RWPE2 (cell line): ENCODE measurements at regions not wholly inside any gene's neighbourhood (a gene's known extent, or its start where the extent isn't known, plus 50 kb on each side); places are given as distances from the start of the nearest gene placed in this dataset.
"Not testable (repeated sequence)": the region's sequence is repeated elsewhere in the genome, so short reads cannot be mapped to it uniquely, and the experiment has no call there.

Source experiments
- ATAC-seq: fragments of 200-7000 bp; cut with Tn5 transposase; 3 replicates; pipeline ENCODE4 v1.9.1; 2021; ENCODE audit warnings: low read depth
- DNase-seq: peaks from one replicate; pipeline ENCODE4 v3.0.0-alpha.2; 2020; ENCODE audit warnings: low spot score
- H3K27ac ChIP-seq: fragments of 450-650 bp; 2 replicates; pipeline ENCODE4 v1.5.1; 2017; ENCODE audit warnings: mild to moderate bottlenecking; ENCODE audit not compliant: poor library complexity, severe bottlenecking
- H3K27me3 ChIP-seq: fragments of 250-450 bp; sonication (Bioruptor Pico); 2 replicates; pipeline ENCODE4 v1.5.1; 2021; ENCODE audit warnings: mild to moderate bottlenecking, moderate library complexity; ENCODE audit not compliant: insufficient read depth, poor library complexity, severe bottlenecking
- H3K36me3 ChIP-seq: fragments of 250-450 bp; sonication (Bioruptor Pico); 2 replicates; pipeline ENCODE4 v1.5.1; 2020; ENCODE audit warnings: low read depth, mild to moderate bottlenecking, moderate library complexity
- H3K4me1 ChIP-seq: fragments of 250-450 bp; sonication (Bioruptor Pico); 2 replicates; pipeline ENCODE4 v1.5.1; 2021; ENCODE audit warnings: mild to moderate bottlenecking, moderate library complexity; ENCODE audit not compliant: insufficient read depth, poor library complexity, severe bottlenecking
- H3K4me3 ChIP-seq: fragments of 250-450 bp; sonication (Bioruptor Pico); 2 replicates; pipeline ENCODE4 v1.5.1; 2021; ENCODE audit warnings: mild to moderate bottlenecking, moderate library complexity; ENCODE audit not compliant: severe bottlenecking
- H3K9me3 ChIP-seq: fragments of 250-450 bp; sonication (Bioruptor Pico); 2 replicates; pipeline ENCODE4 v1.5.1; 2021; ENCODE audit warnings: mild to moderate bottlenecking, moderate library complexity; ENCODE audit not compliant: severe bottlenecking
- CTCF ChIP-seq: fragments of 450-650 bp; IDR thresholded peaks from one replicate; pipeline ENCODE4 v1.5.1; 2017; ENCODE audit warnings: mild to moderate bottlenecking, moderate library complexity; ENCODE audit not compliant: poor library complexity, severe bottlenecking

GRCh38 chr2:131627777-131628176 lies 100.1 kb downstream of the CCDC74A start:
- not testable (repeated sequence) for H3K27ac ChIP-seq

GRCh38 chr2:131631648-131632047 lies 104.0 kb downstream of the CCDC74A start:
- not testable (repeated sequence) for DNase-seq, H3K9me3 ChIP-seq, H3K27me3 ChIP-seq, H3K36me3 ChIP-seq, ATAC-seq, H3K27ac ChIP-seq, H3K4me3 ChIP-seq, H3K4me1 ChIP-seq

More at GRCh38 chr2:131627777-131628176, 100.1 kb downstream of the CCDC74A start:
- not testable (repeated sequence) for H3K4me3 ChIP-seq, H3K36me3 ChIP-seq, H3K4me1 ChIP-seq, H3K27me3 ChIP-seq, H3K9me3 ChIP-seq, ATAC-seq, DNase-seq

GRCh38 chr2:131633405-131633804 lies 105.7 kb downstream of the CCDC74A start:
- H3K27ac ChIP-seq, ATAC-seq, DNase-seq, H3K36me3 ChIP-seq, H3K4me1 ChIP-seq, H3K9me3 ChIP-seq, H3K27me3 ChIP-seq, H3K4me3 ChIP-seq: not testable (repeated sequence)

GRCh38 chr2:131633827-131634695 lies 106.4 kb downstream of the CCDC74A start:
- H3K4me3 ChIP-seq, DNase-seq, H3K36me3 ChIP-seq, H3K4me1 ChIP-seq, H3K9me3 ChIP-seq, H3K27me3 ChIP-seq, ATAC-seq, H3K27ac ChIP-seq: not testable (repeated sequence)

- Histone ChIP-seq H3K36me3 (no peaks in the 10 kb centered on the region), H3K9me3 (no peaks in the 10 kb centered on the region), H3K4me3 (no peak overlapping the region), H3K27me3 (no peaks in the 10 kb centered on the region), H3K4me1 (no peaks in the 10 kb centered on the region), H3K27ac (no peak overlapping the region)
- no peak for DNase-seq
- no peak for TF ChIP-seq CTCF
- ATAC-seq: no peak
Observed at GRCh38 chr2:131635611-131636010, 107.9 kb downstream of the CCDC74A start.

GRCh38 chr2:131636704-131637308 lies 109.1 kb downstream of the CCDC74A start:
- H3K9me3 ChIP-seq, H3K27ac ChIP-seq, DNase-seq, H3K4me3 ChIP-seq, H3K36me3 ChIP-seq, H3K4me1 ChIP-seq, ATAC-seq, H3K27me3 ChIP-seq: not testable (repeated sequence)

GRCh38 chr2:131639001-131639620 lies 111.4 kb downstream of the CCDC74A start:
- not testable (repeated sequence) for ATAC-seq, DNase-seq

More at GRCh38 chr2:131639001-131639620, 111.4 kb downstream of the CCDC74A start:
- not testable (repeated sequence) for H3K36me3 ChIP-seq, H3K27ac ChIP-seq, H3K9me3 ChIP-seq, H3K27me3 ChIP-seq, H3K4me3 ChIP-seq, H3K4me1 ChIP-seq
